ENCODE measurements at regions not wholly inside any gene's neighbourhood (a gene's known extent, or its start where the extent isn't known, plus 50 kb on each side); places are given as distances from the start of the nearest gene placed in this dataset.

DNA sequence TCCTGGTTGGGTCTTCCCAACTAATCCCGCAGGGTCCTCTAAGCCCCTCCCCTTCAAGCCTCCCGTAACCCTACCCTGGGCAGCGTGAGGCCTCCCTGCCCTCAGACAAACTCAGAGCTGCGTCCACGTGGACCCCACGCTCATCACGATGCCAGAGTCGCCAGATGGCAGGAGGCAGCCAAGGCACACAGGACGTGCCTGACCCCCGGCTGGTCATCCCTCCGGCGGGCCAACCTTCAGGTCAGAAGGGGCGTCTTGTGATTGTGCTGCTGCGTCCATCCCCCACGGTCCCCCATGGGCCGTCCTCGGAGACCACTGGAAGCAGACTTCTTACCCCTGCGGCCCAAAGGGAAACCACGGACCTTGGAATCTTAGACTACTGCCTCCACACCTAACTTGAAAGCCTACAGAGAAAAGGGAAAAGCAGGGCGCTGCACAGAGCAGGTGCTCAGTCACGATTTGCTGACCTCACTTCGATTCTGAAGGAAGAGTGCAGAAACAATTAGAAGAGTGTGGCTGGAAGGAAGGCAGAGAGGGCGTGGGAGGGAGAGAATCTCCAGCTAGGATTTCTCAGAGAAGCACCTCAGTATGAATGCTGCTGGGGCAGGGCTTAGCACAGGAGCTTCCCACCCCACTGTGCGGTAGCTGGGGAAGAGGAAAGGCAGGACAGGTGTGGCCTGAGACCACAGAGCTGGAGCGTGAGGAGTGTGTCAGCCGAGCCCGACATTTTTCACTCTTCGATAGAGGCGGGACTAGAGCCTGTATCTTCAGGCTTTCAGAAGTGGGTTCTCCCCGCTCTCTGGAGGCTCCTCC is 174.8 kb downstream of the ERCC6L2 start:
- no peak for TF ChIP-seq FOXP2 (optimal IDR thresholded peaks at IDR 0.05; ENCODE audit: borderline replicate concordance, extremely low read depth, extremely low read length, insufficient read depth)

- no peak for TF ChIP-seq FOXP2 (optimal IDR thresholded peaks at IDR 0.05; ENCODE audit: borderline replicate concordance, extremely low read depth, extremely low read length, insufficient read depth)
- TF ChIP-seq POLR2AphosphoS5 (IDR thresholded peaks at IDR 0.05; ENCODE audit: low read depth, low read length): no peak
- TF ChIP-seq, protein P1, sequence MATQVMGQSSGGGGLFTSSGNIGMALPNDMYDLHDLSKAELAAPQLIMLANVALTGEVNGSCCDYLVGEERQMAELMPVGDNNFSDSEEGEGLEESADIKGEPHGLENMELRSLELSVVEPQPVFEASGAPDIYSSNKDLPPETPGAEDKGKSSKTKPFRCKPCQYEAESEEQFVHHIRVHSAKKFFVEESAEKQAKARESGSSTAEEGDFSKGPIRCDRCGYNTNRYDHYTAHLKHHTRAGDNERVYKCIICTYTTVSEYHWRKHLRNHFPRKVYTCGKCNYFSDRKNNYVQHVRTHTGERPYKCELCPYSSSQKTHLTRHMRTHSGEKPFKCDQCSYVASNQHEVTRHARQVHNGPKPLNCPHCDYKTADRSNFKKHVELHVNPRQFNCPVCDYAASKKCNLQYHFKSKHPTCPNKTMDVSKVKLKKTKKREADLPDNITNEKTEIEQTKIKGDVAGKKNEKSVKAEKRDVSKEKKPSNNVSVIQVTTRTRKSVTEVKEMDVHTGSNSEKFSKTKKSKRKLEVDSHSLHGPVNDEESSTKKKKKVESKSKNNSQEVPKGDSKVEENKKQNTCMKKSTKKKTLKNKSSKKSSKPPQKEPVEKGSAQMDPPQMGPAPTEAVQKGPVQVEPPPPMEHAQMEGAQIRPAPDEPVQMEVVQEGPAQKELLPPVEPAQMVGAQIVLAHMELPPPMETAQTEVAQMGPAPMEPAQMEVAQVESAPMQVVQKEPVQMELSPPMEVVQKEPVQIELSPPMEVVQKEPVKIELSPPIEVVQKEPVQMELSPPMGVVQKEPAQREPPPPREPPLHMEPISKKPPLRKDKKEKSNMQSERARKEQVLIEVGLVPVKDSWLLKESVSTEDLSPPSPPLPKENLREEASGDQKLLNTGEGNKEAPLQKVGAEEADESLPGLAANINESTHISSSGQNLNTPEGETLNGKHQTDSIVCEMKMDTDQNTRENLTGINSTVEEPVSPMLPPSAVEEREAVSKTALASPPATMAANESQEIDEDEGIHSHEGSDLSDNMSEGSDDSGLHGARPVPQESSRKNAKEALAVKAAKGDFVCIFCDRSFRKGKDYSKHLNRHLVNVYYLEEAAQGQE (IDR thresholded peaks at IDR 0.05; ENCODE audit: insufficient read depth in 1 of 2, low read depth in 2 of 2, low read length in 2 of 2): no peak
- no peak for TF ChIP-seq SIN3A (IDR thresholded peaks at IDR 0.05; ENCODE audit: borderline replicate concordance, insufficient read depth, low read length)
- no peak for TF ChIP-seq TAF1 (IDR thresholded peaks at IDR 0.05; ENCODE audit: borderline replicate concordance, insufficient read depth, low read length)
Observed at GRCh38 chr9:96048956-96049831, 173.7 kb downstream of the ERCC6L2 start.

DNA sequence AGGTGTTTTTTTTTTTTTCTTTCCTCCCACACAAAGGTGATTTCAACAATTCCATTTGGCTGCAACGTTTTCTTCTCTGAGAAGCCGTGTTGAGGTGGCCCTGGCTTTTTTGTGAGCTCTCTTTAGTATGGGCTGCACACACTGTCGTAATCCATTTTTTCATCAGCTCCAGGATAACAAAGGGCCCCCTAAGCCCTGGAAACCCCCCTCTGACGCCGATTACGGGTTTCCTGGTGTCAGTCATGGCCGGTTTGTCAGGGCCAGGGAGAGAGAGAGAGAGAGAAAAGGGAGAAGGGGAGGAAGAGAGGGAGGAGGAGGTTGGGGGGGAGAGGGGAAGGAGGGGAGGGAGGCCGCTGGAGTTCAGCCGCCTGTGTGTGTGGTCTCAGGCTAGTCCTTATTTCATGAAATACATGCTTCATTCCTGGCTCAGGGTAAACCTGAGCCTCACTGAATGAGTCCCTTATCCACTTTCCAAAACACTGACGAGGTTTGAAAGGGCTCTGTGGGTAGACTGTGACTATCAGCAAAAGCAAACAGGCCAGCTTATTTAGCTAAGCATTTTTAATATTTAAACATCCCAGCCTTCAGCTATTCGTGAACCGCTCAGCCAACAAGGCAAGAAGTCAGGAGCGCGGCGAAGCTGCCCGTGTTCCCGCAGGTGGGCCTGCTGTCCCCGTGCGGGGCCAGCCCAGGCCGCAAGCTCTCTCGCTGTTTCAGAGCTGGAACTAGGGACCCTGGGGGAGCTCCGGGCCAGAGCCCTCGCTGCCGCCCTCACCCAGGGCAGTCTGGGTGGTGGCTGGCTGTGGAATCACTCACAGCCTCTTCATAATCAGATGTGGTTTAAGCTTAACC is 172.8 kb downstream of the ERCC6L2 start:
- no peak for TF ChIP-seq TAF1 (IDR thresholded peaks at IDR 0.05; ENCODE audit: borderline replicate concordance, insufficient read depth, low read length)
- TF ChIP-seq, protein P1 (IDR thresholded peaks at IDR 0.05; ENCODE audit: insufficient read depth in 1 of 2, low read depth in 2 of 2, low read length in 2 of 2): no peak
- no peak for TF ChIP-seq FOXP2 (optimal IDR thresholded peaks at IDR 0.05; ENCODE audit: borderline replicate concordance, extremely low read depth, extremely low read length, insufficient read depth)
- no peak for TF ChIP-seq SIN3A (IDR thresholded peaks at IDR 0.05; ENCODE audit: borderline replicate concordance, insufficient read depth, low read length)

DNA sequence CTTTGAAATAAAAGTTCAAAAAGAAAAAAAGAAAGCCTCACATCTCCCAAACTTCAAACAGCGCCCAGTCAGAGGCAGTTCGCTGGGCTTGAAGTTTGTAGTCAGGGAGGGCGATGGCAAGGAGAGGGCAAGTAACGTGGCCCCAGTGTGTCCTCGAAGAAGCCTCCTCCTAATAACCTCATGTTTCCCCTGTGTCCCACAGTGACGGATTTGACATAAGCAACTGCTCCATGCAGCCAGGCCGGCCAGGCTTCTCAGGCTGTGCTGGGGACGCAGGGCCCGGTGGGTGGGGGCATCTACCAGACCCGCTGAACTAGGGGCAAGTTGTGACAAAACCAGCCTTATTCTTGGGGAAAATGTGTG is 172.2 kb downstream of the ERCC6L2 start:
- no peak for TF ChIP-seq POLR2AphosphoS5 (IDR thresholded peaks at IDR 0.05; ENCODE audit: low read depth, low read length)

DNA sequence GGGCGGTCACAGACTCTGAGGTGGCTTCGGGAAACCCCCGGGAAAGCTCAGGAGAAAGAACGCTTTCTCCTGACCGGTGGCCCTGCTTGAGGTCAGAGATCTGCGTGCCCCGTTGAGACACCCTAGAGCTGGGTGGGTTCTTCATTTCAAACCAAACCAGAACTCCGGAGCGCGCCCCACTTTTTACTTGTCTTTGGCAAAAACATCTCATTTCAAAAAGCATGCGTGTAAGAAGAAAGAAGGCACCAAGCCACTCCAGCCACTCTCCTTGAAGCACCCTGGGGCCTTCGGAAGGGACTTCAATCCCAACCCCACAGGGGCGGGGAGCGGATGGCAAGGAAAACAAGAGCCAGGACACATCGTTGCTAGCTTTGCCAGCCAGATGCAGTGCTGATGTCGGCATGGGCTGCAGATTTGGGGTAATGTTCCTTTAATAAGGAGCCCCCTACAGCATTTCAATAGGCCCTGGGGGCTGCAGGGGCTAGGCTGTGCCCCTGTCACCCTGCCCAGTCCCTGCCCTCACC is 171.7 kb downstream of the ERCC6L2 start:
- TF ChIP-seq SIN3A (IDR thresholded peaks at IDR 0.05; ENCODE audit: borderline replicate concordance, insufficient read depth, low read length) (no peak), FOXP2 (optimal IDR thresholded peaks at IDR 0.05; ENCODE audit: borderline replicate concordance, extremely low read depth, extremely low read length, insufficient read depth) (no peak), TAF1 (IDR thresholded peaks at IDR 0.05; ENCODE audit: borderline replicate concordance, insufficient read depth, low read length) (no peak), POLR2AphosphoS5 (IDR thresholded peaks at IDR 0.05; ENCODE audit: low read depth, low read length) (no peak)

DNA sequence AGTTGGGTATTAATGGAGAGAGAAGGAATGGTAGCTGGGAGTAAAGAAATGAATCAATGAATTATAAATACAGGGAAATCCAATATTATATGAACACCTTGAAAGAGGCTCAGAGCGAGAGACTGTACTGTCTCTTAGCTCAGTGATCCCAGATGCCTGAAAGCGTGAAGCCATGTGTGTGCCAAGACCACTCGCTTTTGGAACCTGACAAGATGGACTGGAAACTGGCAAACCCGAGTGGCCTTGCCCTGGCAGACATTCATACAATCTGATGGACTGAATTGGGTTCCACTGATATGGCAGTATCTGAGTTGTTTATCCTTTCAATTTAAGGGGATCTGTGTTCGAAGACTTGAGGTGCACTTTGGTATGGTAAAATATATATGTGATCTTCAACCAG is 170.3 kb downstream of the ERCC6L2 start:
- TF ChIP-seq SIN3A (IDR thresholded peaks at IDR 0.05; ENCODE audit: borderline replicate concordance, insufficient read depth, low read length) (no peak), FOXP2 (optimal IDR thresholded peaks at IDR 0.05; ENCODE audit: borderline replicate concordance, extremely low read depth, extremely low read length, insufficient read depth) (no peak), TAF1 (IDR thresholded peaks at IDR 0.05; ENCODE audit: borderline replicate concordance, insufficient read depth, low read length) (no peak), POLR2AphosphoS5 (IDR thresholded peaks at IDR 0.05; ENCODE audit: low read depth, low read length) (no peak)
- TF ChIP-seq, protein P1 (IDR thresholded peaks at IDR 0.05; ENCODE audit: insufficient read depth in 1 of 2, low read depth in 2 of 2, low read length in 2 of 2): no peak

All from PFSK-1 (cell line).